Fibroblast of lung (primary cell): ENCODE measurements at regions not wholly inside any gene's neighbourhood (a gene's known extent, or its start where the extent isn't known, plus 50 kb on each side); places are given as distances from the start of the nearest gene placed in this dataset.
A peak's percentile ranks its signal among the peaks of the same experiment; 100 is the strongest.

Source experiments
- DNase-seq, 2 donors: peaks; one replicate each; pipeline versions ENCODE4 v3.0.0 to v3.0.0-alpha.2; 2010; ENCODE audit warnings: low read depth in 2 of 2
- H2AFZ ChIP-seq: 2 replicates; pipeline ENCODE4 v1.5.1; 2012; ENCODE audit warnings: low read length, control low read depth, inconsistent platforms
- H3K27ac ChIP-seq: 2 replicates; pipeline ENCODE4 v1.5.1; 2011; ENCODE audit warnings: low read length, control low read depth; ENCODE audit not compliant: insufficient read depth
- H3K27me3 ChIP-seq: 2 replicates; pipeline ENCODE4 v1.5.1; 2011; ENCODE audit warnings: mild to moderate bottlenecking, low read length; ENCODE audit not compliant: control insufficient read depth, insufficient read depth
- H3K36me3 ChIP-seq: 2 replicates; pipeline ENCODE4 v1.5.1; 2011; ENCODE audit warnings: low read length; ENCODE audit not compliant: control insufficient read depth, insufficient read depth
- H3K4me1 ChIP-seq: 2 replicates; pipeline ENCODE4 v1.5.1; 2011; ENCODE audit warnings: low read length; ENCODE audit not compliant: control insufficient read depth, insufficient read depth; ENCODE audit errors: extremely low read depth
- H3K4me2 ChIP-seq: 2 replicates; pipeline ENCODE4 v1.5.1; 2011; ENCODE audit warnings: low read length, control low read depth; ENCODE audit not compliant: insufficient read depth; ENCODE audit errors: extremely low read depth
- H3K4me3 ChIP-seq, 4 experiments: fragments of 200-600 bp in 1 of 4; sonication (generic) in 1 of 4; replicated peaks in 1 of 4; 2 replicates each; pipeline ENCODE4 v1.5.1; 2011 to 2016; ENCODE audit warnings: low read length in 4 of 4, low read depth in 3 of 4, mild to moderate bottlenecking in 3 of 4, control low read depth in 2 of 4, inconsistent platforms in 1 of 4, mixed read lengths in 1 of 4; ENCODE audit not compliant: insufficient read depth in 1 of 4; ENCODE audit errors: control extremely low read depth in 1 of 4
- H3K79me2 ChIP-seq: 2 replicates; pipeline ENCODE4 v1.5.1; 2012; ENCODE audit warnings: mild to moderate bottlenecking, low read length, inconsistent platforms; ENCODE audit not compliant: control insufficient read depth, insufficient read depth
- H3K9ac ChIP-seq: 2 replicates; pipeline ENCODE4 v1.5.1; 2011; ENCODE audit warnings: mild to moderate bottlenecking, low read length, control low read depth; ENCODE audit not compliant: insufficient read depth
- H3K9me3 ChIP-seq: 2 replicates; pipeline ENCODE4 v1.5.1; 2012; ENCODE audit warnings: low read depth, low read length; ENCODE audit not compliant: control insufficient read depth, insufficient read depth
- H4K20me1 ChIP-seq: 2 replicates; pipeline ENCODE4 v1.5.1; 2011; ENCODE audit warnings: low read length; ENCODE audit not compliant: control insufficient read depth, insufficient read depth; ENCODE audit errors: extremely low read depth
- CTCF ChIP-seq, 2 donors: IDR thresholded peaks in 1 of 2; conservative IDR thresholded peaks in 1 of 2; 1 replicate in 1 of 2; 2 replicates in 1 of 2; pipeline ENCODE4 v1.5.1; 2011 to 2012; ENCODE audit warnings: low read length in 2 of 2, control low read depth in 1 of 2, inconsistent platforms in 1 of 2, low read depth in 1 of 2, mild to moderate bottlenecking in 1 of 2
- EZH2 ChIP-seq: IDR thresholded peaks from 2 replicates; pipeline ENCODE4 v1.5.1; 2012; ENCODE audit warnings: low read length, control low read depth, mild to moderate bottlenecking; ENCODE audit errors: missing control alignments

- Histone ChIP-seq H3K4me3 (no peak overlapping the region), H3K4me2 (no peak overlapping the region), H3K9me3 (no peaks in the 10 kb centered on the region), H3K36me3 (no peaks in the 10 kb centered on the region), H3K9ac (no peak overlapping the region), H2AFZ (no peak overlapping the region), H3K4me1 (peaks cover 3% of the 10 kb centered on the region), H4K20me1 (no peaks in the 10 kb centered on the region), H3K79me2 (no peaks in the 10 kb centered on the region), H3K27ac (no peak overlapping the region), H3K27me3 (no peaks in the 10 kb centered on the region)
- TF ChIP-seq CTCF (conservative IDR thresholded peaks at IDR 0.05 in 1 of 2, IDR thresholded peaks at IDR 0.05 in 1 of 2; ENCODE audit: low read depth in 1 of 2, low read length in 2 of 2) = no peak
- TF ChIP-seq EZH2 = no peak
- no peak for DNase-seq
These were observed 485.4 kb downstream of the TNS1 start for GRCh38 chr2:217517402-217517801.

GRCh38 chr2:217515615-217516309 lies 487.0 kb downstream of the TNS1 start:
- Histone ChIP-seq H3K4me3 (no peak overlapping the region), H3K9ac (no peak overlapping the region), H3K36me3 (no peaks in the 10 kb centered on the region), H3K79me2 (no peaks in the 10 kb centered on the region), H4K20me1 (no peaks in the 10 kb centered on the region), H3K4me2 (no peak overlapping the region), H3K27ac (no peak overlapping the region), H2AFZ (no peak overlapping the region), H3K9me3 (no peaks in the 10 kb centered on the region), H3K4me1 (peaks cover 8% of the 10 kb centered on the region), H3K27me3 (no peaks in the 10 kb centered on the region)
- TF ChIP-seq EZH2 (no peak), CTCF (conservative IDR thresholded peaks at IDR 0.05 in 1 of 2, IDR thresholded peaks at IDR 0.05 in 1 of 2; ENCODE audit: low read depth in 1 of 2, low read length in 2 of 2) (no peak)
- no peak for DNase-seq

- TF ChIP-seq EZH2 = no peak
- no peak for TF ChIP-seq CTCF (conservative IDR thresholded peaks at IDR 0.05 in 1 of 2, IDR thresholded peaks at IDR 0.05 in 1 of 2; ENCODE audit: low read depth in 1 of 2, low read length in 2 of 2)
- Histone ChIP-seq H2AFZ (no peak overlapping the region), H3K4me3 (no peak overlapping the region), H3K36me3 (no peaks in the 10 kb centered on the region), H4K20me1 (no peaks in the 10 kb centered on the region), H3K9me3 (no peaks in the 10 kb centered on the region), H3K79me2 (no peaks in the 10 kb centered on the region), H3K9ac (no peak overlapping the region), H3K27me3 (no peaks in the 10 kb centered on the region), H3K4me1 (peaks cover 12% of the 10 kb centered on the region), H3K4me2 (no peak overlapping the region), H3K27ac (no peak overlapping the region)
- peak in 1 of 2 donors; percentile 54 for DNase-seq
These were observed 489.5 kb downstream of the TNS1 start for GRCh38 chr2:217513258-217513657.
